GM20000 (cell line): ENCODE measurements at regions not wholly inside any gene's neighbourhood (a gene's known extent, or its start where the extent isn't known, plus 50 kb on each side); places are given as distances from the start of the nearest gene placed in this dataset.

Source experiments
- DNase-seq: peaks from one replicate; pipeline ENCODE4 v3.0.0; 2012; ENCODE audit warnings: low spot score
- TF ChIP-seq, protein P1 (sequence below): IDR thresholded peaks from 2 replicates; pipeline ENCODE4 v1.5.1; 2012; ENCODE audit warnings: mild to moderate bottlenecking, control low read depth; ENCODE audit errors: extremely low read depth, missing control alignments

DNA sequence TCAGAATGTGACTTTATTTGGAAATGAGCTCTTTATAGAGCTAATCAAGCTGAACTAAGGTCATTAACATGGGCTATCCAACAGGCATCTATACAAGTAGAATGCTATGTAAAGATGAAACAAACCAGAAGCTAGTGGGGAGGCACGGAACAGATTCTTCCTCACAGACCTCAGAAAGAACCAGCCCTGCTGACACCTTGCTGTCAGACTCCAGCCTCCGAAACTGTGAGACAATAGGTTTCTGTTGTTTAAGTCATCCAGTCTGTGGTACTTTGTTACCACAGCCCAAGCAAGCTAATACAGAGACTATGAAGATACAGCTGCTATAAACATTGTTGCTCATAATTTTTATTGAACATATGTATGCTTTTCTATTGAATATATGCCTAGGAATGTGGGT, 406.3 kb upstream of the CHRM3 start:
- TF ChIP-seq, protein P1, sequence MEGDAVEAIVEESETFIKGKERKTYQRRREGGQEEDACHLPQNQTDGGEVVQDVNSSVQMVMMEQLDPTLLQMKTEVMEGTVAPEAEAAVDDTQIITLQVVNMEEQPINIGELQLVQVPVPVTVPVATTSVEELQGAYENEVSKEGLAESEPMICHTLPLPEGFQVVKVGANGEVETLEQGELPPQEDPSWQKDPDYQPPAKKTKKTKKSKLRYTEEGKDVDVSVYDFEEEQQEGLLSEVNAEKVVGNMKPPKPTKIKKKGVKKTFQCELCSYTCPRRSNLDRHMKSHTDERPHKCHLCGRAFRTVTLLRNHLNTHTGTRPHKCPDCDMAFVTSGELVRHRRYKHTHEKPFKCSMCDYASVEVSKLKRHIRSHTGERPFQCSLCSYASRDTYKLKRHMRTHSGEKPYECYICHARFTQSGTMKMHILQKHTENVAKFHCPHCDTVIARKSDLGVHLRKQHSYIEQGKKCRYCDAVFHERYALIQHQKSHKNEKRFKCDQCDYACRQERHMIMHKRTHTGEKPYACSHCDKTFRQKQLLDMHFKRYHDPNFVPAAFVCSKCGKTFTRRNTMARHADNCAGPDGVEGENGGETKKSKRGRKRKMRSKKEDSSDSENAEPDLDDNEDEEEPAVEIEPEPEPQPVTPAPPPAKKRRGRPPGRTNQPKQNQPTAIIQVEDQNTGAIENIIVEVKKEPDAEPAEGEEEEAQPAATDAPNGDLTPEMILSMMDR: no peak
- DNase-seq: no peak

DNA sequence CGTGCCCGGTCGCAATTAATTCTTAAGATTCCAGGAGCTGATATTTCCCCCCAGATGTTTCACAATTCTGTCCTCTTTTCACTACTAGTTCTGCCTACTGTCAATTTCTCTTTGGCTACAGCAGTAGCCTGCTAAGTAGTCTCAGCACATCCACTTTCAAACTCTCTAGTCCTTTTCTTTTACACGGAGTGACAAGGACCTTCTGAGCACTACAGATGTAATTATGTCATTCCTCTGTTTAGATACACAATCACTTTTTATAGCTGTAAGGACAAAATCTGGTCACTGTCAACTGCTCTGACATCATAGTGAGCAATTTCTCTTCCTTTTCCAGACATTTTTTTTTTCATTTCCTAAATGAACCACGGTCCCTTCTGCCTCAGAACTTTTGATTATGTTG, 421.7 kb upstream of the CHRM3 start:
- no peak for DNase-seq

DNA sequence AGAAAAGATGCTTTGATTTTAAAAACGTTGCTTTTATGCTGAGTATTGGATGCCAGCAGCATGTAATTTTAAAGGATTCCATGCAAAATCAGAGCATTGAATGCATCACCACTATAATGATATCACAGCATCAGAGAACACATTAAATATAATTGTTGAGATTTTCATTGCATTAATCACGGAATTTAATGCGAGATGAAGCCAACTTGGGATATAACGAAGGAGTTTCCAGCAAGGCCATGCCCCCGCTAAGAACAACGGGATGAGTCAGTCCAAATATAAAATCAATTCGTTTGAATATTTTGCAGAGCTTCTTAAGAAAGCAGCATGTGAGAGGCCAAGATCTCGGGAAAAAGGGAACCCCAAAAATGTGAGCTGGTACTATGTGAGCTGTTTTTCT, 423.4 kb upstream of the CHRM3 start:
- TF ChIP-seq, protein P1: no peak
- DNase-seq: no peak

More for the DNA sequence above, 421.7 kb upstream of the CHRM3 start:
- TF ChIP-seq, protein P1: no peak

DNA sequence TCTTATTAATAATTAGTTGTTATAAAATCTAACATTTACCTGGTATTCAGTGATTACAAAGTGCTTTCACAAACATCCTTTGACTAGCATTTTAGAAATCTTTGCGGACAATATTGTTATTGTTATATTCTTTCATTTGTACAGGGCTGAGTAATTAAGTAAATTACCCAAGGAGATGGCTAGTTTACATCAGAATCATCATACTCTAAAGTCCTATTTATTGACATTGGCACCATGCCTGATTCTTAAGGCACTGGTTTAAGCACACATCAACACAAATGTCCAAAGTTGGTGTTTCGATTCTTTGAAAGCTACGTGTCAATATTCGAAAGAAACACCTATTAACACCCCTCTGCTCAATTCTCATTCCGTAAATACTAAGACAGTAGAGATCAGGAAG, 424.6 kb upstream of the CHRM3 start:
- TF ChIP-seq, protein P1: no peak
- no peak for DNase-seq

DNA sequence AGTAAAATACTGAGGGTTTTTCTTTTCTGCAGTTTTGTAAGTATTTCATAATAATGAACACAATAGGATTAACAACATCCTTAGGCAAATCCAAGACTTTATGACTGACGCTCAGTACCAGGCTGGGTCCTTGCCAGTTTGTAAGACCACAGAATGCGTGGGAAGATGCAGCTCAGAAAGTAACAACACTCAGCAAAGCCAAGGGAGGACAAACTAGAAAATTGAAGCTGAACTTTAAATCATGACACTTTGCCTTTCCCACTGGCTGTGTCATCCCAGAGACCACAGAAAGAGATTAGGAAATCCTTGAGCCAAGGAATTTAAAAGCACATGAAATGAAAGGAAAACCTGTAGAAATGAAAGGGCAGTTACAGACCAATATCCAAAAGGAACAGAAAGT, 426.3 kb upstream of the CHRM3 start:
- TF ChIP-seq, protein P1: no peak
- DNase-seq: no peak

DNA sequence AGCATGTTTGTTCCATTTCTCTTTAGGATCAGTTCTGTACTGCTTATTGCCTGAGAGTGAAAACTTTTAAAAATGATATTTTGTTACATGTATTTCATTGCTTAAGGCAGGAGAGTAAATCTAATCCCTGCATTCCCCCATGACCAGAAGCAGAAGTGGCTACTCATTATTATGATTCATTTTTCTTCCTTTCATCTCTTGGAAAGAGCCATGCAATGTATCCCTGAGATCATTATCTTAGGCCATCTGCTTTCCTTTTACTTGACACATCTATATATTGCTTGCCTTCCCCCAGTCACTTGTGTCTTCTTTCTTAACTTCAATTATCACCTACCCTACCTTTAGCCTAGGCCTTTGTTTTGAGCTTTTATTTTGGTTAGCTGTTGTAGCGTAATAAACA, 430.4 kb upstream of the CHRM3 start:
- DNase-seq: no peak
- TF ChIP-seq, protein P1: no peak

DNA sequence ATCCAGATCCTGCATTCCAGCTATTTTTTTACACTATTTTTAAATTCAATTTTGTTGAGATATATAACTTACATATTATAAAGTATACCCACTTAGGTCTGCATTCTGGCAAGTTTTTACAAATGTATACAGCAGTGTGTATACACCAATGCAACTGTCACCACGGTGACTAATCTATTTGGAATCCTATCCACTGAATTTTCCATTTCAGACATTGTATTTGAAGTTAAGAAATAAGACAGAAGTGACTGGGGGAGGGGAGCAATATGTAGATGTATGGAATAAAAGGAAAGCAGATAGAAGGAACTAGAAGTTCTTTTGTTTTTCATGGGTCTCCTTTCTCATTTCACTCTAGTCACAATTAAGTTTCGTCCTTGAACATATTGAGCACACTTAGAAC, 431.5 kb upstream of the CHRM3 start:
- no peak for DNase-seq
- TF ChIP-seq, protein P1: no peak
